ENCODE measurements at regions not wholly inside any gene's neighbourhood (a gene's known extent, or its start where the extent isn't known, plus 50 kb on each side); places are given as distances from the start of the nearest gene placed in this dataset.

DNA sequence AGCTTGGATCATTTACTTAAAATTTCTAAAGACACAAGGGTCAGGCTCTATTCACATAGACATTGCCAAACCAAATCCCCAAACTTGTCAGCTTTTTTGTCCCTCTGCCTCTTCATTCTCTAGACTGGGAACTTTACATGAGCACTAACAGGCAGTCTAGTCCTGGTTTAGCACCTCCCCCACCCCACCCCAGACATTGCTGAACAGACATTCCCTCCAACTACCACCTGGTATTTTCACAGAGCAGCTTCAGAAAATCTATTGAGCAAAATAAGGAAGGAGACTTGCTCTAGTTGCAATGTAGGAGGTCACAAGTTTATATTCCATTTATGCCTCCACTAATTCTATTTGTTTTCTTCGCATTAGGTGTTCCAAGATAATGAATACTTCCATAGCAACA, 56.8 kb upstream of the AASS start:
- TF ChIP-seq, protein P1, sequence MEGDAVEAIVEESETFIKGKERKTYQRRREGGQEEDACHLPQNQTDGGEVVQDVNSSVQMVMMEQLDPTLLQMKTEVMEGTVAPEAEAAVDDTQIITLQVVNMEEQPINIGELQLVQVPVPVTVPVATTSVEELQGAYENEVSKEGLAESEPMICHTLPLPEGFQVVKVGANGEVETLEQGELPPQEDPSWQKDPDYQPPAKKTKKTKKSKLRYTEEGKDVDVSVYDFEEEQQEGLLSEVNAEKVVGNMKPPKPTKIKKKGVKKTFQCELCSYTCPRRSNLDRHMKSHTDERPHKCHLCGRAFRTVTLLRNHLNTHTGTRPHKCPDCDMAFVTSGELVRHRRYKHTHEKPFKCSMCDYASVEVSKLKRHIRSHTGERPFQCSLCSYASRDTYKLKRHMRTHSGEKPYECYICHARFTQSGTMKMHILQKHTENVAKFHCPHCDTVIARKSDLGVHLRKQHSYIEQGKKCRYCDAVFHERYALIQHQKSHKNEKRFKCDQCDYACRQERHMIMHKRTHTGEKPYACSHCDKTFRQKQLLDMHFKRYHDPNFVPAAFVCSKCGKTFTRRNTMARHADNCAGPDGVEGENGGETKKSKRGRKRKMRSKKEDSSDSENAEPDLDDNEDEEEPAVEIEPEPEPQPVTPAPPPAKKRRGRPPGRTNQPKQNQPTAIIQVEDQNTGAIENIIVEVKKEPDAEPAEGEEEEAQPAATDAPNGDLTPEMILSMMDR (IDR thresholded peaks at IDR 0.05): no peak

DNA sequence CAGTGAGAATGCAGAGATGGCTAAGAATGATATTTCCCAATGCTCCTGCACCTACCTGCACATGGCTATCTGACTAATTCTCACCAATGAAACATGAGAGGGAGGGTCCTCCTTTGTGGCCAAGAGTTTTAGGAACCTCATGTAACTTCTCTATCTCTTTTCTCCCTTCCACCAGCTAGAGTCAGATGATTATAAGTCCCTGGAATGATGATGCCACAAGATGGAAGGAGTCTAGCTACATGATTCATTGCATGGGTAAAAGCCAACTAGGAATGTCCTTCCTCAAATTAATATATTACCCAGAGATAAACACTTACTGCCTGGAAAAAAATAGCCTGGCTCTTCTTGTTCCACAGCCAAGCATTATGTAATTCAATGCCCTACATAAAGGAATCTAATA, 55.1 kb upstream of the AASS start:
- TF ChIP-seq, protein P1 (IDR thresholded peaks at IDR 0.05): no peak

DNA sequence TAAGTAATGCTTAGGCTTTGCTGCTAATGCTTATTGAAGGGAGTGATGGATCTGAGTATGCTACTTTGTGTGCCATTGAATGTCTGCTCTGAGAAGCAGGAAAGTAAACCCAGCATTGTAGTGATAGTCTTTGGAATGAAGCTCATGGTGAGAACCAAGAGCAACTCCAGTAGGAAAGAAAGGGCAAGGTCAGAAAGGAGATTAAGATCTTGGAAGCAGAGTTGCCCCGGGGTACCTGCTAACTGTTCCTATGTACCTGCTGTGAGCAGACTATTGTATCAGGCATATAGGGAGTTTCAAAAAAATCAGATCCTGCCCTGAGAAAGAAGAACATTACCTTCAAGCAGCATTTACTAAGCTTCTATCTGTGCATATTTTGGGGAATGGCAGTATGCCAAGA, 54.5 kb upstream of the AASS start:
- TF ChIP-seq, protein P1 (IDR thresholded peaks at IDR 0.05): no peak

Measured in LNCAP (cell line).